ENCODE measurements at regions not wholly inside any gene's neighbourhood (a gene's known extent, or its start where the extent isn't known, plus 50 kb on each side); places are given as distances from the start of the nearest gene placed in this dataset.
A peak's percentile ranks its signal among the peaks of the same experiment; 100 is the strongest.
"Not testable (repeated sequence)": the region's sequence is repeated elsewhere in the genome, so short reads cannot be mapped to it uniquely, and the experiment has no call there.

DNA sequence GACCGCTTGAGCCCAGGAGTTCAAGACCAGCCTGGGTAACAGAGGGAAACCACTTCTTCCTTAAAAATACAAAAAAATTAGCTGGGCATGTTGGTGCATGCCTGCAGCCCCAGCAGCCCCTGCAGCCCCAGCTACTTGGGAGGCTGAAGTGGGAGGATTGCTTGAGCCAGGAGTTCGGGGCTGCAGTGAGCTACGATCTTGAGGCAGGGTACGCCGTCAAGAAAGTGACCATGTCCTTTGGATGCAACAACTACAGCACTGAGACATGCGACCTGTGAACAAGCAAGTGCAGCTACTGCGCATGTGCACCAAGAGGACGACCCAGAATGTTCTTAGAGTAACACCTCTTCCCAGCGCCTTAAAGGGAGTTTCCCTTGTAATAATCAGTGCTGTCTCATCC is 66.6 kb upstream of the ZNF479 start:
- no peak for DNase-seq

- no peak for DNase-seq
These were observed 67.0 kb upstream of the ZNF479 start for GRCh38 chr7:57199252-57199651.

DNA sequence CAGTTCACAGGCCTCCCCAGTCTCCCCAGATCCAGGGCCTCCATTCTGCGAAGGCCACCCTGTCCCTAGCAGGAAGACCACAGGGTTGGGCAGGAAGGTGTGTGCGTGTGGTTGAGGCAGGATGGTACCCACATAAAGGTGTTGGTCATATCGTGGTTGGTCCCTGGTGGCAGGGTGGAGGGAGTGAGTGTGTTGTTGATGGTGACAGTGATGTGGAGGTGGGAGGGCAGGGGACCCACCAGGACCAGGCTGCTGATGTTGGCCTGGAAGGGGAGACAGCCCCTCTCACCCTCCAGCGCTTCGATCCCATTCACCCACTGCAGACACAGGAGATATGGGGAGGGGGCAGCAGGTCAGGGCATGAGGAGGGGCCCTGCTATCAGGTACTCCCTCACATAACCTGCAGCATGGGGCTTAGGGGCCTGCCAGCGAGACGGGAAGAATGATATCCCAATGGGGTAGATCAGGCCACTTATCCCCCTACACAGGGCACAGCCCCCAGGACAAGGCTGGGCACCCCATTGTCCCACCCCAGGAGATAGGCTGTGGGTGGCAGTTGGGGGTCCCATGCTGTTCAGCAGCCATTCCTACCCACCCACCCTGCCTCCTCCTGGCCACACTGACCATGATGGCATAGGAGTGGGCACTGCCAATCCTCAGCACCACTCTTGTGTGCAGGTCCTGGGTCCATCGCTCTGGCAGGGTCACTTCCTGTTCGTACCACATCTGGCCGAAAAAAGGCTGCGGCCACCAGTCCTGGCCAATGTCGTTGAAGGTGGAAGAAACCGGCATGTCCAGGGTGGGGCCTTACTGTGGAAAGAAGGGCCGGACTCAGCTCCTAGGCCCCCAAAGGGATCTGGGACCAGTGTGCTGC is 69.0 kb upstream of the ZNF479 start:
- DNase-seq: no peak

GRCh38 chr7:57201895-57202210 is 69.6 kb upstream of the ZNF479 start:
- no peak for DNase-seq

GRCh38 chr7:57202274-57202673 is 70.0 kb upstream of the ZNF479 start:
- DNase-seq: no peak

GRCh38 chr7:57203161-57203791 is 71.0 kb upstream of the ZNF479 start:
- peak in 6 of 14 donors; percentile 4 to 73 (median 38) for DNase-seq

GRCh38 chr7:57203858-57204257 is 71.6 kb upstream of the ZNF479 start:
- peak in 1 of 14 donors; percentile 29 for DNase-seq

GRCh38 chr7:57204411-57204811 is 72.2 kb upstream of the ZNF479 start:
- no peak for DNase-seq

GRCh38 chr7:57205000-57205399 is 72.8 kb upstream of the ZNF479 start:
- DNase-seq: no peak

- no peak for DNase-seq
These were observed 75.6 kb upstream of the ZNF479 start for GRCh38 chr7:57207836-57208235.

DNA sequence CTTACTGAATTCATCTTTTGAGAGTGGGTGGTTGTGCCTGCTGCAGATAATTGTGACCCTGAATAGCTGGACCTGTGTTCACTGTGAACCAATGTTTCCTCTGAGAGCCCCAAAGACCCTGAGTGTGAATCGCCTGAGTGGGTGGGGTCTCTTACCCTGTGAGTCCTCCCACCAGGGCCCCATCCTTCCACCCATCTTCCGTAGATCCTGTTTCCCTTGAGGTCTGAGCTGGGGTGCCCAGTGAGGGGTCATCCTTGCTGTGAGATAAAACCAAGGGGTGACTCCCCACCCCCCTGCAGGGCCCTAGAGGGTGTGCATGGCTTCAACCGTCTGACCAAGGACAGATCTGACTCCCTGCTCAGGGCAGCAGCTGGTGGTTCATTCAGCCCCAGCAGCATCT is 78.0 kb upstream of the ZNF479 start:
- DNase-seq: no peak

GRCh38 chr7:57210871-57211270 is 78.6 kb upstream of the ZNF479 start:
- no peak for DNase-seq

DNA sequence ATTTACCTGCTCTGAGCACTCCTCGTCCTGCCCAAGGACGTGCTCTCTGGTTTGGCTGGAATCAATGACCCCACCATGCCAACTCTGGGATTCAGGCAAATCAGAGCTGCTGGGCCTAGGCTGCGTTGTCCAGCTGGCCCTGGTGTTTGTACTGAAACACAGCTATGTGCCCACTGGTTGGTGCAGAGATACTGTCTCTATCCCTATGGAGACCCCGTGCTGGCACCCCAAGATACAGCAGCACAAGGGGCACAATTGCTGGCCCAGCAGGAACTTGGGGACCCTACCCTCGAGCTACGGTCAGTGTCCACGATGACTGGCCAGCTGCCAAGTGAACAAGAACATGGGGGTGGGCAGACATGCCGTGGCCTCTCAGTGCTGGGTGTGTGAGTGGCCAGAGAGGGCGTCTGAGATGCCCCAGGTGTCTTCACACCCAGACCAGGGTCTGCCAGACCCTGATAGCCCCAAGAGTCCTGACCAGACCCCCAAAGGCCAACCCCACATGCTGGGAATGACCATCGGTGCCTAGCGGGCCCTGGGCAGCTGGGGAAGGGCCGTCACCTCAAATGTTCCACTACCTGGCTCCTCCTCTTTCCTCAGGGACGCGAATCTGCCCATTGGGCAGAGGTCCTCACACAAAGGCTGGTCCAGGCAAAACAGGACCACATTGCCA is 79.3 kb upstream of the ZNF479 start:
- no peak for DNase-seq

- DNase-seq: no peak
These were observed 83.2 kb upstream of the ZNF479 start for GRCh38 chr7:57215423-57215822.

DNA sequence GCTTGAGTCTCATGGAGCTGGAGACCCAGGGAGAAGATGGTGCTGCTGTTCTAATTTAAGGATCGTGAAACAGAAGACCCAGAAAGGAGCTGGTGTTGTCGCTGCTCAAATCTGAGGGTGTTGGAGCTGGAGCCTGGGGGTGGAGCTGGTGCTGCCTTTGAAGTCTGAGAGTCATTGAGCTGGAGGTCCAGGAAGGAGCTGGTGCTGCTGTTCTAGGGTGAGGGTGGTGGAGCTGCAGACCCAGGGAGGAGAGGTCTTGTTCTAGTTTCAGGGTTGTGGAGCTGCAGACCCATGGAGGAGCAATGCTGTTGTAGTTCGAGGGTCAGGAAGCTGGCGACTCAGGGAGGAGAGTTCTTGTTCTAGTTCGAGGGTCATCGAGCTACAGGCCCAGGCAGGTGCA is 84.1 kb upstream of the ZNF479 start:
- no peak for DNase-seq

DNA sequence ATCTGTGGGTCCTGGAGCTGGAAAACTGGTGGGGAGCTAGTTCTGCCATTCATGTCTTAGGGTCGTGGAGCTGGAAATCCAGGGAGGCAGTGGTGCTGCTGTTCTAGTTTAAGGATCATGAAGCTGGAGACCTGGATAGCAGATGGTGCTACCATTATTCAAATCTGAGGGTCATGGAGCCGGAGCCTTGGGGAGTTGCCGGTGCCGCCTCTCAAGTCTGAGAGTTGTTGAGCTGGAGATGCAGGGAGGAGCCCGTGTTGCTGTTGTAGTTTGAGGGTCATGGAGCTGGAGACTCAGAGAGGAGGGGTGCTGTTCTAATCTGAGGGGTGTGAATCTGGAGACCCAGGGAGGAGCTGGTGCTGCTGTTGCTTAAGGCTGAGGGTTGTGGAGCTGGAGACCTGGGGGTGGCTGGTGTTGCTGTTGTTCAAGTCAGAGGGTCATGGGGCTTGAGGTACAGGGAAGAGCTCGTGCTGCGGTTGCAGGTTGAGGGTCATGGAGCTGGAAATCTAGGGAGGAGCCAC is 86.0 kb upstream of the ZNF479 start:
- no peak for DNase-seq

- DNase-seq: no peak
These were observed 88.5 kb upstream of the ZNF479 start for GRCh38 chr7:57220746-57221145.

DNA sequence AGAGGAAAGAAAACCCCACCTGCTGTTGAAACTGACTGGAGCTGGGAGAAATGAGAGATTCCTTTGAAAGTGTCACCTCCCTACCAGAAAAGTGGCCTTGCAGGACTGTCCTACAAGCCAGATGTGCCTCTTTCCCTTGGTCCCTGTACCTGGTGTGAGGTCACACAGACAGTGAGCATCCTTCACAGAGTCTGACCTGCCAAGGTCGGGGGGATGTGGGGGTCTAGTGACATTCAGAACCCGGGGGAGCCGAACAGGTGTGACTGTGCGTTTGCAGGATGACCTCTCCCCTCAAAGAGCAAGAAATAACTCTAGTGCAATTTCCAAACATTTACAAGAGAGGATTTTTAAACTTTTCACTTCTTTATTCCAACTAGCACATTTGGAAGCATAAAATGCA is 93.4 kb upstream of the ZNF479 start:
- DNase-seq: no peak

DNA sequence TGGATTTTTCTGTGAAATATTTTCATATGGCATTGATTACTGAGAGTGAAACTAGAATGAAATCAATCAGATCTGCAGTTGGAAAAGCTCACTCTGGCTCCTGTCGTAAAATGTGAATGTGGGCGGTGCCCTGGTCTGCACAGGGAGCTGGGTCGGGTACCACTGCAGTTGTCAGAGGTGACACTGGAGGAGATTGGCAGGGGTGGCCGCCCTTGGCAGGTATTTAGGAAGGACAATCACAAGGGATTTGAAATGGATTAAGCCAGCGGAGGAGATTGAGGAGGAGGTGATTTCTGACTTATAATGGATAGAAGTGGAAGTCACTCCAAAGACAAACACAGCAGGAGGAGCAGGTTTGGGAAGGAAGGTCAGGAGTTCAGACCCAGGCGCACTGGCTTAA is 109.0 kb upstream of the ZNF479 start:
- DNase-seq: not testable (repeated sequence)

- not testable (repeated sequence) for DNase-seq
These were observed 111.3 kb upstream of the ZNF479 start for GRCh38 chr7:57243551-57243950.

- DNase-seq: not testable (repeated sequence)
These were observed 112.2 kb upstream of the ZNF479 start for GRCh38 chr7:57244345-57244980.

- no peak for DNase-seq
These were observed 113.0 kb upstream of the ZNF479 start for GRCh38 chr7:57245206-57245605.

DNA sequence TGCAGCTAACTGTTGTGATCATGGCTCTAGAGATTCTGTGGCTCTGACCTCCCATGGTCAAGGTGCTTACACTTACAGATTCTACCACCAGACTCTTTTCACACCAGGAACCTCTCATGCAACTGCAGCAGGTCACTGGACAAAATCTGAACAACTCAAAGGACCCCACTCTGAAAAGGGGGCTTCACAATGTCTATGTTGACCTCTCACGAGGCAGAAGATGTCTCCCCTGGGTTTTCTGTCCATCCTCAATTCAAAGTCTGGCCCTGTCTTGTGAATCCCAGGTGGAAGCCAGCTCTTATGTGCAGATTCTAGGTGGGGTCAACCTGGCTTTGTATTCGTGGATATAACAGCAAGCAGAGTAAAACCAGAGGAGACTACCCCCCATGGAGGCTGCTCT is 118.6 kb upstream of the ZNF479 start:
- DNase-seq: no peak

Data from C1 segment of cervical spinal cord (tissue), 14 donors.